MM.1S (cell line): ENCODE measurements at regions not wholly inside any gene's neighbourhood (a gene's known extent, or its start where the extent isn't known, plus 50 kb on each side); places are given as distances from the start of the nearest gene placed in this dataset.

Experiments
- DNase-seq: peaks from one replicate; pipeline ENCODE4 v3.0.0-alpha.2; 2015
- H2AFZ ChIP-seq: fragments of 300-600 bp; sonication (generic); 2 replicates; pipeline ENCODE4 v1.6.0; 2016; ENCODE audit warnings: antibody characterized with exemption, low read length
- H3F3A ChIP-seq: fragments of 300-600 bp; sonication (generic); 2 replicates; pipeline ENCODE4 v1.6.1; 2016; ENCODE audit warnings: mild to moderate bottlenecking, antibody characterized with exemption, low read length, moderate library complexity, mixed read lengths; ENCODE audit not compliant: insufficient read depth
- H3K27ac ChIP-seq: fragments of 300-600 bp; sonication (generic); 2 replicates; pipeline ENCODE4 v1.5.1; 2016; ENCODE audit warnings: mild to moderate bottlenecking, low read length
- H3K27me3 ChIP-seq: fragments of 300-600 bp; sonication (generic); replicated peaks from 2 replicates; pipeline ENCODE4 v1.6.0; 2016; ENCODE audit warnings: low read length; ENCODE audit not compliant: insufficient read depth
- H3K36me3 ChIP-seq: fragments of 300-600 bp; sonication (generic); replicated peaks from 2 replicates; pipeline ENCODE4 v1.6.1; 2016; ENCODE audit warnings: mild to moderate bottlenecking, low read length, mixed read lengths; ENCODE audit not compliant: insufficient read depth
- H3K4me1 ChIP-seq: fragments of 300-600 bp; sonication (generic); 2 replicates; pipeline ENCODE4 v1.6.1; 2016; ENCODE audit warnings: low read length, mixed read lengths
- H3K4me2 ChIP-seq: fragments of 300-600 bp; sonication (generic); 2 replicates; pipeline ENCODE4 v1.6.0; 2016; ENCODE audit warnings: low read depth, low read length
- H3K4me3 ChIP-seq: fragments of 300-600 bp; sonication (generic); 2 replicates; pipeline ENCODE4 v1.5.1; 2016; ENCODE audit warnings: low read length, mixed read lengths
- H3K79me2 ChIP-seq: fragments of 300-600 bp; sonication (generic); 2 replicates; pipeline ENCODE4 v1.6.1; 2016; ENCODE audit warnings: mixed run types, low read length, mixed read lengths
- H3K9ac ChIP-seq: fragments of 300-600 bp; sonication (generic); 2 replicates; pipeline ENCODE4 v1.6.1; 2016; ENCODE audit warnings: low read length, mixed read lengths
- H3K9me2 ChIP-seq: fragments of 300-600 bp; sonication (generic); replicated peaks from 2 replicates; pipeline ENCODE4 v1.6.1; 2016; ENCODE audit warnings: mild to moderate bottlenecking, low read length, mixed read lengths; ENCODE audit not compliant: insufficient read depth
- H3K9me3 ChIP-seq: fragments of 300-600 bp; sonication (generic); replicated peaks from 2 replicates; pipeline ENCODE4 v1.6.1; 2016; ENCODE audit warnings: mild to moderate bottlenecking, low read length, mixed read lengths; ENCODE audit not compliant: insufficient read depth
- H4K20me1 ChIP-seq: fragments of 300-600 bp; sonication (generic); 2 replicates; pipeline ENCODE4 v1.6.1; 2016; ENCODE audit warnings: mild to moderate bottlenecking, low read length, moderate library complexity, mixed read lengths; ENCODE audit not compliant: insufficient read depth
- EZH2 ChIP-seq: fragments of 300-600 bp; sonication (generic); optimal IDR thresholded peaks from 2 replicates; pipeline ENCODE3; 2017; ENCODE audit warnings: low read depth, mild to moderate bottlenecking, antibody characterized with exemption, low read length, mixed read lengths
- EZH2phosphoT487 ChIP-seq: fragments of 300-600 bp; sonication (generic); IDR thresholded peaks from 2 replicates; pipeline ENCODE4 v1.6.1; 2018; ENCODE audit warnings: antibody characterized with exemption, low read length
- TF ChIP-seq, protein P1 (sequence below): fragments of 300-600 bp; sonication (generic); IDR thresholded peaks from 2 replicates; pipeline ENCODE4 v1.5.1; 2016; ENCODE audit warnings: antibody characterized with exemption, low read length, mixed read lengths

DNA sequence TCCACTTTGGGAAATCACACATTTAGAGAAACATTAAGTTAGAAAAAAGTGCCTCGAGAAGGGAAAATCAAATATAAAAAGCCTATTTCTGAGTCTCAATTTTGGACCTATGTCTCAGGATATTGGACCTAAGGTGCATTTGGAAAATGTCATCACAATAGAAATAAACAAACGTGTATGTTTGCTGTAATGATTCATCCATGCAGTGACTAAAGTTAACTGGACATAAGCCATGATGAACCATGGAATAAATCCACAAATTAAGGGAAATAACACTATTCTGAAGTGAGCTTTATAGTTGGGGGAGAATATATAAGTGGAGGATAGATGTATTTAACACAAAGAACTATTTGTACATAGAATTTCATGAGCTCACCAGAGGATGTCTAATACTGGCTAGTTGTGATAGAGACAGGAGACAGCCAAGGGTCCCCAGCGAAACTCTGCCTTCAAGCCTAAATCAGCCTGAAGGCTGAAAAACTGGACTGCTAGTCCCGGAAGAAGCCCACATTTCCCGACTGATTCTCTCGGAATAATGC is 963.3 kb upstream of the SPRY2 start:
- H3K9me3 ChIP-seq, result no peaks in the 10 kb centered on the region
- no peak overlapping the region for H3K4me2 ChIP-seq
- H3K4me1 ChIP-seq, result no peaks in the 10 kb centered on the region
- no peaks in the 10 kb centered on the region for H3K27me3 ChIP-seq
- no peaks in the 10 kb centered on the region for H3F3A ChIP-seq
- H4K20me1 ChIP-seq, result no peaks in the 10 kb centered on the region
- H3K79me2 ChIP-seq, result no peaks in the 10 kb centered on the region
- no peak for DNase-seq
- TF ChIP-seq EZH2phosphoT487, result no peak
- TF ChIP-seq, protein P1, sequence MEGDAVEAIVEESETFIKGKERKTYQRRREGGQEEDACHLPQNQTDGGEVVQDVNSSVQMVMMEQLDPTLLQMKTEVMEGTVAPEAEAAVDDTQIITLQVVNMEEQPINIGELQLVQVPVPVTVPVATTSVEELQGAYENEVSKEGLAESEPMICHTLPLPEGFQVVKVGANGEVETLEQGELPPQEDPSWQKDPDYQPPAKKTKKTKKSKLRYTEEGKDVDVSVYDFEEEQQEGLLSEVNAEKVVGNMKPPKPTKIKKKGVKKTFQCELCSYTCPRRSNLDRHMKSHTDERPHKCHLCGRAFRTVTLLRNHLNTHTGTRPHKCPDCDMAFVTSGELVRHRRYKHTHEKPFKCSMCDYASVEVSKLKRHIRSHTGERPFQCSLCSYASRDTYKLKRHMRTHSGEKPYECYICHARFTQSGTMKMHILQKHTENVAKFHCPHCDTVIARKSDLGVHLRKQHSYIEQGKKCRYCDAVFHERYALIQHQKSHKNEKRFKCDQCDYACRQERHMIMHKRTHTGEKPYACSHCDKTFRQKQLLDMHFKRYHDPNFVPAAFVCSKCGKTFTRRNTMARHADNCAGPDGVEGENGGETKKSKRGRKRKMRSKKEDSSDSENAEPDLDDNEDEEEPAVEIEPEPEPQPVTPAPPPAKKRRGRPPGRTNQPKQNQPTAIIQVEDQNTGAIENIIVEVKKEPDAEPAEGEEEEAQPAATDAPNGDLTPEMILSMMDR, result no peak
- H3K4me3 ChIP-seq, result no peak overlapping the region
- no peak overlapping the region for H3K27ac ChIP-seq
- no peak overlapping the region for H2AFZ ChIP-seq
- H3K36me3 ChIP-seq, result no peaks in the 10 kb centered on the region
- H3K9ac ChIP-seq, result no peak overlapping the region
- no peaks in the 10 kb centered on the region for H3K9me2 ChIP-seq

- no peak overlapping the region for H3K9ac ChIP-seq
- no peak overlapping the region for H3K4me2 ChIP-seq
- H3K9me2 ChIP-seq, result no peaks in the 10 kb centered on the region
- no peaks in the 10 kb centered on the region for H4K20me1 ChIP-seq
- DNase-seq, result no peak
- no peaks in the 10 kb centered on the region for H3K4me1 ChIP-seq
- H3K27ac ChIP-seq, result no peak overlapping the region
- H3K4me3 ChIP-seq, result no peak overlapping the region
- TF ChIP-seq EZH2 (no peak), EZH2phosphoT487 (no peak)
- TF ChIP-seq, protein P1, result no peak
- no peaks in the 10 kb centered on the region for H3F3A ChIP-seq
- H3K9me3 ChIP-seq, result no peaks in the 10 kb centered on the region
- no peaks in the 10 kb centered on the region for H3K36me3 ChIP-seq
- no peaks in the 10 kb centered on the region for H3K27me3 ChIP-seq
- no peaks in the 10 kb centered on the region for H3K79me2 ChIP-seq
- no peak overlapping the region for H2AFZ ChIP-seq
Measured at GRCh38 chr13:81302677-81303076, 961.8 kb upstream of the SPRY2 start.

DNA sequence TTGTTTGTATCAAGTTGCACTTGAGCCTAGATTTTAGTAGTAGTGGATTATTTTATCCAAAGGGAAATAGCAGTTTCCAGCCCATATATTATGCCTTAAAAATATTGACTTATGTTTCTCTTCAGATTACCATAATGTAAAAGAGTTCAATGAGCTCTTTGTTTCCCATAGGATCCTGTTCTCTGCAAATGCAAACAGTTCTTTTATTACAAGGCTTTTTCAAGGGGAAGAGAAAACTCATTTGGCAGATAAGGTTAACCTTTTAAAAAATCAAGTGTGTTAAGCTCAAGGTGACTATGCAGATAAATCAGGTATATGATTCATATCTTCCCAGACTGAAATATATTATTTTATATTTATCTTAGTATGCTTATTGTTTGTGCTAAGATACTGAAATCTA is 961.2 kb upstream of the SPRY2 start:
- Histone ChIP-seq H3K9me3 (no peaks in the 10 kb centered on the region), H3K27ac (no peak overlapping the region), H3K9ac (no peak overlapping the region), H3K4me1 (no peaks in the 10 kb centered on the region), H4K20me1 (no peaks in the 10 kb centered on the region), H2AFZ (no peak overlapping the region), H3K36me3 (no peaks in the 10 kb centered on the region), H3K79me2 (no peaks in the 10 kb centered on the region), H3K27me3 (no peaks in the 10 kb centered on the region), H3K9me2 (no peaks in the 10 kb centered on the region), H3K4me2 (no peak overlapping the region), H3K4me3 (no peak overlapping the region), H3F3A (no peaks in the 10 kb centered on the region)
- TF ChIP-seq, protein P1, result no peak
- no peak for TF ChIP-seq EZH2
- no peak for TF ChIP-seq EZH2phosphoT487
- no peak for DNase-seq
